ENCODE measurements at regions not wholly inside any gene's neighbourhood (a gene's known extent, or its start where the extent isn't known, plus 50 kb on each side); places are given as distances from the start of the nearest gene placed in this dataset.

DNA sequence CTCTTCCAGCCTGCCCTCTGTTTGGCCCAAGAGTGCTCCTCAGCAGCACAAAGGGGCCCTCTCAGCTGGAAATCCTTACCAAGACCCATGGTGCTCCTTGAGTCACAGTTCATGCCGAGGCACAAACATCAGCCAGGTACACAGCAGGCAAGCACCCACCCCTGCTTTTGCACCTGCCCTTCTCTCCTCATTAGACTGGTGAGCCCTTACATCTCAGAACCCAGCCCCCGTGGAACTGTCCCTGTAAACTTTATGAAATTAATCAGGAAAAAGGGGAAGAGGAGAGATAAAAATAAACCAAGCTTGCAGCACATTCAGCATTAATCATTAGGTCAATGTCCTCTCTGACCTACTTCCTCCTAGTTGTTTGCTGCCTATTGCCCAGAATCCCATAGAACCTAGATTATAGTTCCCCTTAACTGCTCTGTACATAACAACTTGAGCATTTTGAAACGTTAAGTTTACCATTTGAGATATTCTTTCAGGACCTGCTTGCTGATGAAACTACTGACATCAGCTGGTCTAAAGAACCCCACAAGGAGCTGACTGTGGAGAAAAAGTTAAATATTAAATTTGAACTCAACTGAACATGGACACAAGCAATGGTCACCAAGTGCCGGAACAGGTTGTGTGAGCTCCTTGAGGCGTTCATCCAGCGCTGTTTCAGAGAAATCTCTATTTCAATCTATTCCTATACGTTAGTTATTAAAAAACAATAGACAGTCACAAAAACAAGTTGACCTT, 738.4 kb downstream of the MATN1 start:
- TF ChIP-seq, protein P1, sequence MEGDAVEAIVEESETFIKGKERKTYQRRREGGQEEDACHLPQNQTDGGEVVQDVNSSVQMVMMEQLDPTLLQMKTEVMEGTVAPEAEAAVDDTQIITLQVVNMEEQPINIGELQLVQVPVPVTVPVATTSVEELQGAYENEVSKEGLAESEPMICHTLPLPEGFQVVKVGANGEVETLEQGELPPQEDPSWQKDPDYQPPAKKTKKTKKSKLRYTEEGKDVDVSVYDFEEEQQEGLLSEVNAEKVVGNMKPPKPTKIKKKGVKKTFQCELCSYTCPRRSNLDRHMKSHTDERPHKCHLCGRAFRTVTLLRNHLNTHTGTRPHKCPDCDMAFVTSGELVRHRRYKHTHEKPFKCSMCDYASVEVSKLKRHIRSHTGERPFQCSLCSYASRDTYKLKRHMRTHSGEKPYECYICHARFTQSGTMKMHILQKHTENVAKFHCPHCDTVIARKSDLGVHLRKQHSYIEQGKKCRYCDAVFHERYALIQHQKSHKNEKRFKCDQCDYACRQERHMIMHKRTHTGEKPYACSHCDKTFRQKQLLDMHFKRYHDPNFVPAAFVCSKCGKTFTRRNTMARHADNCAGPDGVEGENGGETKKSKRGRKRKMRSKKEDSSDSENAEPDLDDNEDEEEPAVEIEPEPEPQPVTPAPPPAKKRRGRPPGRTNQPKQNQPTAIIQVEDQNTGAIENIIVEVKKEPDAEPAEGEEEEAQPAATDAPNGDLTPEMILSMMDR (conservative IDR thresholded peaks at IDR 0.05; ENCODE audit: low read depth), result no peak
- ChIA-PET CTCF (no interaction called here), POLR2A (ENCODE audit: low non-redundant PET) (no interaction called here)
- no peak overlapping the region for H3K27ac ChIP-seq
- no peak for DNase-seq (ENCODE audit: low spot score)

DNA sequence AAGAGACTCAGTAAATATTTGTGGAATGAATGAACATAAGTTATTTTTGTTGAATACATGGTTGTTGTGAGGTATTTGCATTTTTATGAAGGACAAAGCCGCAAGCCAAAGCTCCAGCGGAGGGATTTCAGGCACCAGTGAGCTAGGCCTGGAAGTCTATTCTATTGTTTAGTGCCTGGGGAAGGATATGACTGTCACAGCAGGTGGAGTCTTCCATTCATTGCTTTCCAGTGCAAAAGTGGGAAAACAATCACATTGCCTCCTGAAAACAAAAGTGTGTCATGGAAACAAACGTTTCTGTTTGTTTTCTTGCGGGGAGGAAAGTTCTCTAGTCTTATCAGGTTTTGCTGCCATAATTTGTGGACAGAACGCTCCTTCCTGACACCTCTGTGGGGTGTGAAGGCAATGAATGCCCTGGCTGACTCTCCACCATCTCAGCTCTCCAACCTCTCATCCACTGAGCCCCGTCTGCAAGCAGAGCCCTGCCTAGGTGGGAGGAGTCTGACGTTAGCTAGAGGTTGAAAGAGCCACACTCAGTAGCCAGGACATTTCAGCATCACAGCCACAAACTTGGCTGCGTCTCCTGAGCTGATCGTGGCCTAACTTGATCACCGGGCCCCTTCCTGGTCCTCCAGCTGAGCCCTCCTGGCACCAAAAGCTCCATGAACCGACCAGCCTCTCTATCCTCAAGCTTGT, 739.1 kb downstream of the MATN1 start:
- CTCF ChIA-PET, result no interaction called here
- POLR2A ChIA-PET (ENCODE audit: low non-redundant PET), result no interaction called here
- TF ChIP-seq, protein P1 (conservative IDR thresholded peaks at IDR 0.05; ENCODE audit: low read depth), result no peak
- no peak overlapping the region for H3K27ac ChIP-seq
- DNase-seq (ENCODE audit: low spot score), result no peak

DNA sequence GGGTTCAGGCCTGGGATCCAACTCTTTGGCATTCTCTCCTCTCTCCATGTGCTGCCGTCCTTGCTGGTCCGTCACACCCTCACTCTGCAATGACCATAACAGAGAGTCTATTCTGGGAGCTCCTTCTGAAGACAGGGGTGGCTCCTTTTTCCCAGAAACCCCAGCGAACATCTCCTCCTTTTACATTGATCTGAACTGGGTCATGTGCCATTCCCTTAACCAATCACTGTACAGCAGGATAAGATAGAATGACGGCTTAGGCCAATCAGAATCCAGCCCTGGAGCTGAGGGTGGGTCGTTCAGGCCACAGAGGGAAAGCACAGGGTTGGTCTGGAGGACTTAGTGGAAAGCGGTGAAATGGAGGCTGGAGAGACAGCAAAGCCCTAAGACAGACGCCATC, 740.1 kb downstream of the MATN1 start:
- DNase-seq (ENCODE audit: low spot score), result no peak
- POLR2A ChIA-PET (ENCODE audit: low non-redundant PET), result no interaction called here
- CTCF ChIA-PET, result no interaction called here
- TF ChIP-seq, protein P1 (conservative IDR thresholded peaks at IDR 0.05; ENCODE audit: low read depth), result no peak
- H3K27ac ChIP-seq, result no peak overlapping the region

DNA sequence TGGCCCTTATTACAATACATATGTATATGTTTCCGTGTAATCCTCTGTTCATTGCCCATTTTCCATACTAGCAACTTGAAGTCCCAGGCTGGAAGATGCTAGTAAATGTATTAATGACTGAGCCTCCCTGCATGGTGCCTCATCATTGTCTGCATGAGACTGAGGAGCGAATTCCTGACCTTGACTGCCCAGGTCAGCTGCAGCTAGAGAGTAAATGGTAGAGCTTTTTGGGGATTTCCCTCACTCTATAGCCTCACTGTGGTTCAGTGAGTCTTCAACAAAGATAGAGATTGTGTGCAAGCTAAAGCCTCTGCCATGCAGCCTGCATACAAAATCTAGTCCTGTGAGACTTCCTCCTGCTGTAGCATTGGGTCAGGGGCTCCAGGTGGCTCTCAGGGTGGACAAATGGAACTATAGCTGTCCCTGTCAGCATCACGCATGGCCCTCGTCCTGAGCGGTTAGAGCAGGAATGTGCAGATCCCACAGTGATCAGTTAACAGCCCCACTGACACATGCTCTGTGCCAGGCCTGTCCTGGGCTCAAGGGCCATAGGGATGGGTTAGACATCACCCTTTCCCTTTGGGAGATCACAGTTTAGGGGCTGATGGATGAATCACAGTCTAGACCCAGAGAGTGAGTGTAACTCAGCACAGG, 741.7 kb downstream of the MATN1 start:
- ChIA-PET POLR2A (ENCODE audit: low non-redundant PET) (no interaction called here), CTCF (interaction anchor here (0.6 kb wide), 1 partner anchor 130 kb away, joined by 3 read pairs; no protein-coding TSS in a partner anchor)
- no peak for DNase-seq (ENCODE audit: low spot score)
- H3K27ac ChIP-seq, result no peak overlapping the region
- TF ChIP-seq, protein P1 (conservative IDR thresholded peaks at IDR 0.05; ENCODE audit: low read depth), result no peak

DNA sequence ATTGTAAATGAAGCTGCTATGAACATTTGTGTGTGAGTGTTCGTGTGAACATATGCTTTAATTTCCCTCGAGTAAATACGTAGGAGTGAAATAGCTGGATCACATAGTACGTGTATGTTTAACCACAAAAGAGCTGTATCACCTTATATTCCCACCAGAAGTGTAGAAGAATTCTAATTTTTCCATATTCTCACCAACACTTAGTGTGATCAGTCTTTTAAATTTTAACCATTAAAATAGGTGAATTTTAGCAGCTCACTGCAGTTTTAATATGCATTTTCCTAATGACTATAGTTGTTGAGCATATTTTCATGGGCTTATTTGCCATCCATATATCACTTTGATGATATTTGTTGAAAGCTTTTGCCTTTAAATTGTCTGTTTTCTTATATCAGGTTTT, 741.2 kb downstream of the PTPRU start:
- no peak overlapping the region for H3K27ac ChIP-seq
- TF ChIP-seq, protein P1 (conservative IDR thresholded peaks at IDR 0.05; ENCODE audit: low read depth), result no peak
- POLR2A ChIA-PET (ENCODE audit: low non-redundant PET), result no interaction called here
- CTCF ChIA-PET, result interaction anchor here (0.5 to 0.6 kb wide), 2 partner anchors 32 to 287 kb away, joined by 3 read pairs; no protein-coding TSS in a partner anchor
- no peak for DNase-seq (ENCODE audit: low spot score)

DNA sequence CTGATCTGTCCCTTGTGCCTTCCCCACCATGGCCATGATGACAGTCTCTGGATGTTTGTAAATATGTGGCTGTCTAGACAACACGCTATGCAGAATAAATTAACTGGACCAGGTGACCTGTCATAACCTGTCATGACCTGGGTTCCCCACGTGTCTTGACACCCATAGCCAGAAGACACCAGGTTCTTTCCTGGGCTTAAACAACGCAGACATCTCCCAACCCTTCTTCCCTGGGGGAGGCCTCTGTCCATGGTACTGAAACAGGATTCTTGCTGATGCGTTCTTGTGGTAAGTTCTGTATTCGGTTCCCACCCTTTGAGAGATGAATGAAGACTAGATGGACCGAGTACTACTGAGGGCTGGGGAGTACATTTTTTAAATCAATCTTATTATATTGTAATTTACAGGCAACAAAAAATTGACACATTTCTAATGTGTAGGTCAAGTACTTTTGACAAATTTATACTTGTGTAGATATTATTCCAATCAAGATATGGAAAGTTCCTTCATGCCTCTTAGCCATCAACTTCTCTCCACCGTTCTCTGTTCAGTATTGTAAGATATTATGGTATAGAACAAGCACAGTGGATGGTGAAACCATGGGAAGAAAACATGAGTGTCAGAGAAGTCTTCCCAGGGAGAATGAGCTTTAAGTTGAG, 738.8 kb downstream of the PTPRU start:
- CTCF ChIA-PET, result no interaction called here
- no peak overlapping the region for H3K27ac ChIP-seq
- POLR2A ChIA-PET (ENCODE audit: low non-redundant PET), result no interaction called here
- TF ChIP-seq, protein P1 (conservative IDR thresholded peaks at IDR 0.05; ENCODE audit: low read depth), result no peak
- DNase-seq (ENCODE audit: low spot score), result peak; percentile 50

Data from RWPE1 (cell line).